Chondrocyte (in vitro differentiated cells): ENCODE measurements at regions not wholly inside any gene's neighbourhood (a gene's known extent, or its start where the extent isn't known, plus 50 kb on each side); places are given as distances from the start of the nearest gene placed in this dataset.

Experiments used
- DNase-seq: peaks from one replicate; pipeline ENCODE4 v3.0.0; 2021; ENCODE audit warnings: mixed read lengths, low spot score
- H3K27ac Mint-ChIP-seq: one replicate; pipeline ENCODE4 v1.8.0; 2021; ENCODE audit warnings: mild to moderate bottlenecking, moderate library complexity, mixed read lengths; ENCODE audit not compliant: unreplicated experiment
- H3K27me3 Mint-ChIP-seq: 2 replicates; pipeline ENCODE4 v1.8.0; 2021; ENCODE audit warnings: low read depth, mixed read lengths
- H3K36me3 Mint-ChIP-seq: 2 replicates; pipeline ENCODE4 v1.8.0; 2021; ENCODE audit warnings: low read depth, mixed read lengths
- H3K4me1 Mint-ChIP-seq: 2 replicates; pipeline ENCODE4 v1.8.0; 2021; ENCODE audit warnings: low read depth, mild to moderate bottlenecking, mixed read lengths
- H3K4me3 Mint-ChIP-seq: one replicate; pipeline ENCODE4 v1.8.0; 2021; ENCODE audit warnings: mild to moderate bottlenecking, moderate library complexity, mixed read lengths; ENCODE audit not compliant: unreplicated experiment
- H3K9me3 Mint-ChIP-seq: 2 replicates; pipeline ENCODE4 v1.8.0; 2021; ENCODE audit warnings: low read depth, mixed read lengths
- TF ChIP-seq, protein P1 (sequence below): fragments of 200-600 bp; sonication (generic); IDR thresholded peaks from 2 replicates; pipeline ENCODE4 v1.5.0; 2021; ENCODE audit warnings: antibody characterized with exemption, mild to moderate bottlenecking, moderate library complexity

DNA sequence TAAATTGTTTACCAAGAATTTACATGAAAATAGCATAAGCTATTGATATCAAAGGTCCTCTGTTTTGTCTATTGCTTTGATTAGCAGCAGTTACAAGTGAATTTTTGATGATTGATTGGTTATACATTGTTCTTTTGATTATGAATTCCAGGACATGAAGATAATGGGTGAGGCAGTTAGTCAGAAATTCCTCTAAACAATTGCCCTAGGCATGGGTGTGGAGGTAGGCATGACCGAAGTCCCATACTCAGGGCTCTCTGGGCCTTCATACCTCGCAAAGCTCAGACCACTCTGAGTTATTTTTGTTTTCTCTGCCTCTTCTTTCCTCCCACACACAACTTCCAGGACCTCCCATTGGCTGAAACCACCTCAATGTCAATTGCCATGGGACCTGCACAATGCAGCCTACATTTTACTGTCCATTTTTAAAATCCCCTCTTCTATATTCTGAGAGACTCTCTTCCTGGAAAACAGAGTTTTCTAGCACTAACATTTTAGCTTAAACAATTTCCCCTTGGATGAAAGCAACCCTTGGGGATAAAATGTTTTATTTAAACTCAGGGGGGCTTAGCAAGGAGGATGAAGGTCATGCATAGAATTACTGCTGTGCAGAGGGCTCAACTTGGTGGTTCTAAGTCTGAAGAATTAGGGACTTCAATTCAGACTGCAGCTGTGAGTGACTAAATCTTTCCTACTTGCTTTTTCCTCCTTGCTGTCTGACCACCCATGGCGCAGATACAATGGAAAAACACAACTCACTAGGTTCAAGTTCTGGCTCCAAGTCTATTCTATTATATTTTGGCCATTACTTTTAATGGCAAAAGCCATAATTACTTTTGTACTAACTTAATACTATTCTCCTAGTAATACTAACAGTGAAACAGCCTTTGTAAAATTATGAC, 594.8 kb downstream of the NTRK3 start:
- H3K4me1 Mint-ChIP-seq, result no peaks in the 10 kb centered on the region
- H3K4me3 Mint-ChIP-seq, result no peak overlapping the region
- H3K27ac Mint-ChIP-seq, result no peak overlapping the region
- DNase-seq, result no peak
- H3K36me3 Mint-ChIP-seq, result no peaks in the 10 kb centered on the region
- TF ChIP-seq, protein P1, sequence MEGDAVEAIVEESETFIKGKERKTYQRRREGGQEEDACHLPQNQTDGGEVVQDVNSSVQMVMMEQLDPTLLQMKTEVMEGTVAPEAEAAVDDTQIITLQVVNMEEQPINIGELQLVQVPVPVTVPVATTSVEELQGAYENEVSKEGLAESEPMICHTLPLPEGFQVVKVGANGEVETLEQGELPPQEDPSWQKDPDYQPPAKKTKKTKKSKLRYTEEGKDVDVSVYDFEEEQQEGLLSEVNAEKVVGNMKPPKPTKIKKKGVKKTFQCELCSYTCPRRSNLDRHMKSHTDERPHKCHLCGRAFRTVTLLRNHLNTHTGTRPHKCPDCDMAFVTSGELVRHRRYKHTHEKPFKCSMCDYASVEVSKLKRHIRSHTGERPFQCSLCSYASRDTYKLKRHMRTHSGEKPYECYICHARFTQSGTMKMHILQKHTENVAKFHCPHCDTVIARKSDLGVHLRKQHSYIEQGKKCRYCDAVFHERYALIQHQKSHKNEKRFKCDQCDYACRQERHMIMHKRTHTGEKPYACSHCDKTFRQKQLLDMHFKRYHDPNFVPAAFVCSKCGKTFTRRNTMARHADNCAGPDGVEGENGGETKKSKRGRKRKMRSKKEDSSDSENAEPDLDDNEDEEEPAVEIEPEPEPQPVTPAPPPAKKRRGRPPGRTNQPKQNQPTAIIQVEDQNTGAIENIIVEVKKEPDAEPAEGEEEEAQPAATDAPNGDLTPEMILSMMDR, result no peak
- H3K27me3 Mint-ChIP-seq, result peaks cover 2% of the 10 kb centered on the region
- H3K9me3 Mint-ChIP-seq, result peaks cover 3% of the 10 kb centered on the region

GRCh38 chr15:87660251-87661129, 596.0 kb downstream of the NTRK3 start:
- Mint-ChIP-seq H3K4me1 (no peaks in the 10 kb centered on the region), H3K36me3 (no peaks in the 10 kb centered on the region), H3K4me3 (no peak overlapping the region), H3K27me3 (peaks cover 5% of the 10 kb centered on the region), H3K9me3 (peaks cover 3% of the 10 kb centered on the region), H3K27ac (no peak overlapping the region)
- TF ChIP-seq, protein P1, result no peak
- no peak for DNase-seq

DNA sequence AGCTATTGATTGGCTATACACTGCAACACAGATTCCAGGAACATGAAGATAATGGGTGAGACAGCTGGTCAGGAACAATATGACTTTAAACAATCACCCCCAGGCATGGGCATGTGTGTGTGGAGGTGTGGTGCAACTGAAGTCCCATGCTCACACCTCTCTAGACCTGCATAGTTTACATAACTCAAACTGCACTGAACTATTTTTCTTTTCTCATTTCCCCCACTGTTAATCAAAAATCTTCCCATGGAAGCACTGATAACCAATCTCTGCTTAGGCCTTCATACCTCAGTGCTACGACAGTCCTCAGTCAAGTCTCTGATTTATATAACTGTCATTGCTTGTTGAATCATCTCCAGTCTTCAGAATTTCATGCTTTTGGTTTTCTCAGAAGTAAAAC, 600.2 kb downstream of the NTRK3 start:
- H3K36me3 Mint-ChIP-seq, result no peaks in the 10 kb centered on the region

GRCh38 chr15:87653646-87654045, 602.9 kb downstream of the NTRK3 start:
- TF ChIP-seq, protein P1, result no peak

More for the DNA sequence above, 600.2 kb downstream of the NTRK3 start:
- Mint-ChIP-seq H3K27me3 (peaks cover 6% of the 10 kb centered on the region), H3K4me3 (no peak overlapping the region), H3K4me1 (no peaks in the 10 kb centered on the region), H3K27ac (no peak overlapping the region), H3K9me3 (no peaks in the 10 kb centered on the region)
- TF ChIP-seq, protein P1, result no peak
- DNase-seq, result no peak

GRCh38 chr15:87649175-87649574, 607.4 kb downstream of the NTRK3 start:
- H3K4me1 Mint-ChIP-seq, result no peaks in the 10 kb centered on the region
- peaks cover 2% of the 10 kb centered on the region for H3K27me3 Mint-ChIP-seq
- TF ChIP-seq, protein P1, result no peak
- no peaks in the 10 kb centered on the region for H3K9me3 Mint-ChIP-seq
- DNase-seq, result no peak
- no peaks in the 10 kb centered on the region for H3K36me3 Mint-ChIP-seq
- no peak overlapping the region for H3K4me3 Mint-ChIP-seq
- H3K27ac Mint-ChIP-seq, result no peak overlapping the region

More at GRCh38 chr15:87653646-87654045, 602.9 kb downstream of the NTRK3 start:
- Mint-ChIP-seq H3K36me3 (no peaks in the 10 kb centered on the region), H3K27me3 (peaks cover 6% of the 10 kb centered on the region), H3K4me3 (no peak overlapping the region), H3K27ac (no peak overlapping the region), H3K9me3 (no peaks in the 10 kb centered on the region), H3K4me1 (no peaks in the 10 kb centered on the region)
- no peak for DNase-seq
